Small intestine (tissue), 7 donors: ENCODE measurements at regions not wholly inside any gene's neighbourhood (a gene's known extent, or its start where the extent isn't known, plus 50 kb on each side); places are given as distances from the start of the nearest gene placed in this dataset.
"Not testable (repeated sequence)": the region's sequence is repeated elsewhere in the genome, so short reads cannot be mapped to it uniquely, and the experiment has no call there.

Experiments
- DNase-seq, 2 donors: peaks; one replicate each; pipeline versions ENCODE4 v3.0.0 to v3.0.0-alpha.2; 2013
- FAIRE-seq: peaks from 2 replicates; lab custom pipeline; 2012; peaks lifted over from hg19 to GRCh38; lab: Jason Lieb, UNC
- H3K27ac ChIP-seq, 3 donors: one replicate each; pipeline ENCODE4 v1.5.1; 2013; ENCODE audit warnings: low read length in 2 of 3, mild to moderate bottlenecking in 2 of 3, control low read depth in 1 of 3, inconsistent platforms in 1 of 3, low read depth in 1 of 3, moderate library complexity in 1 of 3
- H3K27me3 ChIP-seq, 3 donors: one replicate each; pipeline ENCODE4 v1.6.1; 2013; ENCODE audit warnings: low read length in 3 of 3, inconsistent platforms in 1 of 3; ENCODE audit not compliant: control insufficient read depth in 3 of 3, insufficient read depth in 3 of 3
- H3K36me3 ChIP-seq, 3 donors: one replicate each; pipeline ENCODE4 v1.6.1; 2013; ENCODE audit warnings: low read length in 3 of 3, inconsistent platforms in 1 of 3, low read depth in 1 of 3, mild to moderate bottlenecking in 1 of 3, moderate library complexity in 1 of 3; ENCODE audit not compliant: control insufficient read depth in 3 of 3, insufficient read depth in 2 of 3
- H3K4me1 ChIP-seq, 3 donors: one replicate each; pipeline ENCODE4 v1.6.1; 2013; ENCODE audit warnings: low read length in 2 of 3, inconsistent platforms in 1 of 3, low read depth in 1 of 3, mild to moderate bottlenecking in 1 of 3, moderate library complexity in 1 of 3; ENCODE audit not compliant: control insufficient read depth in 3 of 3, insufficient read depth in 2 of 3
- H3K4me3 ChIP-seq, 3 donors: one replicate each; pipeline ENCODE4 v1.5.1; 2013; ENCODE audit warnings: low read length in 3 of 3, control low read depth in 1 of 3, inconsistent platforms in 1 of 3, low read depth in 1 of 3, mild to moderate bottlenecking in 1 of 3, moderate library complexity in 1 of 3
- H3K9me3 ChIP-seq, 2 donors: one replicate each; pipeline ENCODE4 v1.6.1; 2013; ENCODE audit warnings: low read depth in 1 of 2, low read length in 1 of 2; ENCODE audit not compliant: control insufficient read depth in 2 of 2, insufficient read depth in 1 of 2
- WGBS, 3 donors: extraction: QIAGEN DNeasy Blood & Tissue Kit; methylation state at CpG; one replicate each; pipeline ENCODE4 v1.1.7; 2013; 5-methylcytosine and 5-hydroxymethylcytosine counted together
- donor health status: healthy with polysubstance abuse.
- donor health status: control.
- donor health status: control.
- donor health status: Bipolar disorder and iron deficiency.
- donor health status: healthy.

- no peaks in the 10 kb centered on the region for H3K4me1 ChIP-seq
- no peaks in the 10 kb centered on the region for H3K9me3 ChIP-seq
- H3K36me3 ChIP-seq = no peaks in the 10 kb centered on the region
- H3K27me3 ChIP-seq = no peaks in the 10 kb centered on the region
- WGBS, 3 donors = 69 to 88% (median 81%) methylated on average over 2 of the region's 2 CpGs
- no peak overlapping the region for H3K4me3 ChIP-seq
- no peak overlapping the region for H3K27ac ChIP-seq
- FAIRE-seq = no peak
- no peak for DNase-seq
Measured at GRCh38 chr15:89024418-89024817, 63.8 kb upstream of the ABHD2 start.

DNA sequence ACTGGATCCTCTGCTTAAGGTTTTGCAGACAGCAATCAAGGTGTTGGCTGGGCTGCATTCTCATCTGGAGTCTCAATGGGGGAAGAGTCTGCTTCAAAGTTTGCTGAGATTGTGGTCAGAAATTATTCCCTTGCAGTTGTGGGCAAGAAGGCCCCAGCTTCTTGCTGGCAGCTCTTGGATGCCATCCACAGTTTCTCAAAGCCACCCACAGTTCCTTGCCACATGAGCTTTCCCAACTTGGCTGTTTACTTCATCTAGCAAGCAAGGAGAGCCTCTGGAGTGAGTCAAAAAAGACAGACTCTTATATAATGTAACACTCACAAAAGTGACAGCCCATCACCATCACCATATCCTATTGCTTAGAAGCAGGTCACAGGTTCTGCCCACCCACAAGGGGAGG is 62.1 kb upstream of the ABHD2 start:
- Histone ChIP-seq H3K4me1 (no peaks in the 10 kb centered on the region), H3K36me3 (no peaks in the 10 kb centered on the region), H3K27ac (no peak overlapping the region), H3K4me3 (no peak overlapping the region), H3K9me3 (no peaks in the 10 kb centered on the region), H3K27me3 (no peaks in the 10 kb centered on the region)
- FAIRE-seq = no peak
- no peak for DNase-seq

DNA sequence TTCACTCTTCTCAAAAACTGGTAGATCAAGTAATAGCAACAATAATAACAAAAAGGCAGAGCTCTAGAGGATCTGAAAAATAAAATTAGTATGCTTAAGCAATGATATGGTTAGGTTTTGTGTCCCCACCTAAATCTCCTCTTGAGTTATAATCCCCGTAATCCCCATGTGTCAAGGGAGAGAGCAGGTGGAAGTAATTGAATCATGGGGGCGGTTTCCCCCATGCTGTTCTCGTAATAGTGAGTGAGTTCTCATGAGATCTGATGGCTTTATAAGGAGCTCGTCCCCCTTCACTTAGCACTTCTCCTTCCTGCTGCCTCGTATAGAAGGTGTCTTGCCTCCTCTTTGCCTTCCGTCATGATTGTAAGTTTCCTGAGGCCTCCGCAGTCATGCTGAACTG is 60.2 kb upstream of the ABHD2 start:
- no peaks in the 10 kb centered on the region for H3K27me3 ChIP-seq
- H3K27ac ChIP-seq = no peak overlapping the region
- no peaks in the 10 kb centered on the region for H3K9me3 ChIP-seq
- no peak for DNase-seq
- no peaks in the 10 kb centered on the region for H3K4me1 ChIP-seq
- no peak overlapping the region for H3K4me3 ChIP-seq
- WGBS, 3 donors = 74 to 78% (median 76%) methylated on average over 7 of the region's 7 CpGs
- no peaks in the 10 kb centered on the region for H3K36me3 ChIP-seq
- no peak for FAIRE-seq

DNA sequence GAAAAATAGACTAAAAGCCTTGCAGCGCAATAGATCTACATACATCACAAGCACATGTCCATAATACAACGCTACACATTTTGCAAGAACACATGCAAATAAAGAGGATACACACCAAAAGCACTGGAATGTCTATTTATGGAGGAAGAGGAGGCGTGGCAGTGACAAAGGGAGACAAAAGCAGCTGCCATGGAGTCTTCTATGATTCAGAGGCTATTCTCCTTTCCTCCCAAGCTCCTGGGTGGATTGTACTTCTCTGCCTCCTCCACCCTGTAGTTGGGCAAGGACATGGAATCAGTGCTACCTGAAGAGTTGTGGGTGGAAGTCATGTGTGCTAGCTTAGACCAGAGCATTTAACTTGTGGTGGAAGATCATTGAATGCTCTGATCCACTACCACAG is 57.9 kb upstream of the ABHD2 start:
- FAIRE-seq = no peak
- Histone ChIP-seq H3K36me3 (no peaks in the 10 kb centered on the region), H3K27ac (no peak overlapping the region), H3K27me3 (no peaks in the 10 kb centered on the region), H3K4me3 (no peak overlapping the region), H3K9me3 (no peaks in the 10 kb centered on the region), H3K4me1 (no peaks in the 10 kb centered on the region)
- WGBS, 3 donors = 80 to 88% (median 88%) methylated on average over 3 of the region's 3 CpGs
- no peak for DNase-seq

GRCh38 chr15:89031637-89032285 is 56.5 kb upstream of the ABHD2 start:
- not testable (repeated sequence) for DNase-seq, H3K27ac ChIP-seq, H3K9me3 ChIP-seq, FAIRE-seq, H3K36me3 ChIP-seq, H3K27me3 ChIP-seq, H3K4me3 ChIP-seq, H3K4me1 ChIP-seq
- 92 to 95% (median 93%) methylated on average over 35 to 47 of the region's 47 CpGs for WGBS, 3 donors

DNA sequence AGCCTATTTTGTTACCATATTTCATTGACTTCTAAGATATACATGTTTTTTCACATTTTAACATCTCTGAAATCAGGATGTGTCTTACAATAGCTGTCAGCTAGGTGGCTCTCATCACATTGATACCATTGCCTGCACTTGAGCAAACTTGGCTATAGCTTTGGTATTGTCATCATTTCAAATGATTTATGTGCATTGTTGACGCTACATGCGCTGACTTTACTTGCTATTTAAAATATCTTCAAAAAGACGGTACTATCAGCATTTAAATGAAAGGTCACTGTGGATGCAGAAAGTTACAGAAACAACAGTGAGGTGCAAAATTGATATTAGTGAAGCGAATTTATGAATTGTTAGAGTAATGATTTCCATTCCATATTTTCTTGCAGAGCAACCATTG is 54.0 kb upstream of the ABHD2 start:
- FAIRE-seq (no peak), DNase-seq (no peak)
- 34 to 49% (median 46%) methylated on average over 4 of the region's 4 CpGs for WGBS, 3 donors
- H3K9me3 ChIP-seq = no peaks in the 10 kb centered on the region
- no peak overlapping the region for H3K4me3 ChIP-seq
- H3K36me3 ChIP-seq = no peaks in the 10 kb centered on the region
- H3K27ac ChIP-seq = no peak overlapping the region
- peaks cover 0 to 3% (median 0%) of the 10 kb centered on the region in 3 donors for H3K27me3 ChIP-seq
- H3K4me1 ChIP-seq = no peaks in the 10 kb centered on the region

DNA sequence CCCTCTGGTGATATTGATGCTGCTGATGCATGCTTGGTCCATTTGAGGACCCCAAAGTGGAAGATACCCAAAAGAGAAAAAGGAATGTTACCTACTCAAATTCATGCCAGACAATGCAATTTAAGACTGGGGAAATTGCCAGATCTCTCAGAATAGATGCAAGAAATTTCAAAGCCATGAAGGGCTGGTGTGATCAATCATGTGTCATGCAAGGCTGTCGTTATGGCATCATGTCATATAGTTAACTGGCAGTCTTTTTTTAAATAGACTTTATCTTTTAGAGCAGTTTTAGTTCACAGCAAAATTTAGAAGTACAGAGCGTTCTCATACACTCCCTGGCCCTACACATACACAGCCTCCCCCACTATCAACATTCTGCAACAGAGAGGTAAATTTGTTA is 53.1 kb upstream of the ABHD2 start:
- H3K36me3 ChIP-seq = no peaks in the 10 kb centered on the region
- H3K9me3 ChIP-seq = no peaks in the 10 kb centered on the region
- no peaks in the 10 kb centered on the region for H3K4me1 ChIP-seq
- 60 to 74% (median 68%) methylated on average over 2 of the region's 2 CpGs for WGBS, 3 donors
- no peak overlapping the region for H3K4me3 ChIP-seq
- H3K27ac ChIP-seq = no peak overlapping the region
- peaks cover 0 to 3% (median 0%) of the 10 kb centered on the region in 3 donors for H3K27me3 ChIP-seq
- DNase-seq = no peak
- FAIRE-seq = no peak

DNA sequence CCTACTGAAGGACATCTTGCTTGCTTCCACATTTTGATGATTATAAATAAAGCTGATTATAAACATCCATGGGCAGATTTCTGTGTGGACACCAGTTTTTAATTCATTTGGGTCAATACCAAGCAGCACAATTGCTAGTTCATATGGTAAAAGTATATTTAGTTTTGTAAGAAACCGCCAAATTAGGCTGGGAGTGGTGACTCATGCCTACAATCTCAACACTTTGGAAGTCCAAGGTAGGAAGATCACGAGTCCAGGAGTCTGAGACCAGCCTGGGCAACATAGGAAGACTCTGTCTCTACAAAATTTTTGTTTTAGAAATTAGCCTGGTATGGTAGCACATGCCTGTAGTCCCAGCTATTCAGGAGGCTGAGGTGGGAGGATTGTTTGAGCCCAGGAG is 52.6 kb upstream of the ABHD2 start:
- WGBS, 3 donors = 33 to 71% (median 34%) methylated on average over 2 of the region's 2 CpGs
- FAIRE-seq = no peak

DNA sequence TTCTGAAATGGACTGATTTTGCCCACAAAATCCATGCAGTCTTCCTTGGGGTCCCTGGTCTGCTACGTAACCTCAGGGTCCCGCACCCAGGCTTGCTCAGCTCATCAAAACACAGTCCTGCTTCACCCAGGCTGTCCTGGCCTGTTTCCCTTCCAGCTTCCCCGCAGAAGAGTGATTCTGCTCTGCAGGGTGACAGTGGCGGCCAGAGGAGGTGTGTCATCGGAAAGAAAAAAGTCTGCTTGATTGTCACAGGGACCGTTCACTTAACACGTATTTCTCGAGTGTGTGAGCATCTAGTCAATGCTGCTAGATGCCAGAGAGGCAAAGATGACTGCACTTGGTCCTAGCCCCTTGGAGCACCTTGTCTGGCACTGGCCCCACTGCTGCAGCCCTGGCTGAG is 50.1 kb upstream of the ABHD2 start:
- H3K27ac ChIP-seq = no peak overlapping the region
- H3K27me3 ChIP-seq = peaks cover 0 to 3% (median 0%) of the 10 kb centered on the region in 3 donors
- no peak for DNase-seq
- no peak for FAIRE-seq
- H3K36me3 ChIP-seq = no peaks in the 10 kb centered on the region
- H3K4me1 ChIP-seq = no peaks in the 10 kb centered on the region
- H3K9me3 ChIP-seq = no peaks in the 10 kb centered on the region
- no peak overlapping the region for H3K4me3 ChIP-seq
- WGBS, 3 donors = 72 to 80% (median 74%) methylated on average over 8 of the region's 8 CpGs

More for the DNA sequence above, 52.6 kb upstream of the ABHD2 start:
- Histone ChIP-seq H3K4me1 (no peaks in the 10 kb centered on the region), H3K9me3 (no peaks in the 10 kb centered on the region), H3K4me3 (no peak overlapping the region), H3K27ac (no peak overlapping the region), H3K27me3 (peaks cover 0 to 3% (median 0%) of the 10 kb centered on the region in 3 donors), H3K36me3 (no peaks in the 10 kb centered on the region)
- no peak for DNase-seq
